HEK293 (cell line): ENCODE measurements at regions not wholly inside any gene's neighbourhood (a gene's known extent, or its start where the extent isn't known, plus 50 kb on each side); places are given as distances from the start of the nearest gene placed in this dataset.

Experiments
- KLF10 ChIP-seq: fragments of 450-650 bp; IDR thresholded peaks from 2 replicates; pipeline ENCODE4 v1.5.1; 2018; ENCODE audit warnings: missing biosample characterization, mild to moderate bottlenecking, missing genetic modification characterization
- ZBTB1 ChIP-seq: fragments of 450-650 bp; formaldehyde crosslinking; IDR thresholded peaks from 2 replicates; pipeline ENCODE4 v1.5.1; 2016; ENCODE audit warnings: missing biosample characterization, missing genetic modification characterization
- TF ChIP-seq, protein P1 (sequence below): fragments of 450-650 bp; formaldehyde crosslinking; IDR thresholded peaks from 2 replicates; pipeline ENCODE4 v1.5.1; 2016; ENCODE audit warnings: missing biosample characterization, missing genetic modification characterization
- TF ChIP-seq, protein P2 (sequence below): fragments of 450-650 bp; formaldehyde crosslinking; IDR thresholded peaks from 2 replicates; pipeline ENCODE4 v1.5.1; 2016; ENCODE audit warnings: missing biosample characterization, missing genetic modification characterization, low read depth

DNA sequence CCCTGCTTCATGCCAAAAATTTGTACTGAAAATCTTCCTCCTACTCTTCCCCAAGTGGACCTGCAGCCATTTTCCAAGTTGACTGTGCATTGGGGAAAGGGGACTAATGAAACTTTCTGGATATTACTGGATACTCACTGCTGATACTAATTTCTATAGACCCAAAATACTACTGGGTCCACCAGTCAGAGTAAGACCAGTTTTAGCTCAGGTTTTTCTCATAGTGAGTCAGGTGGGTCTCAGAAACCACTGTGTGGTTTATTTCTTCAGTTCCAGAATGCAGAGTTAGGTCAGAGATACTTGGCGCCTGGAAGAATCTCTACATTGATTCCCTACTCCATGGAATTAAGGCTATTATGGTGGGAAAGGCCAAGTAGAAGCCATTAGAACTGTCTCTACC lies 274.8 kb upstream of the SYNCRIP start:
- TF ChIP-seq KLF10 (tag by site-specific recombination) (no peak), ZBTB1 (tag by site-specific recombination) (no peak)
- TF ChIP-seq, protein P1, sequence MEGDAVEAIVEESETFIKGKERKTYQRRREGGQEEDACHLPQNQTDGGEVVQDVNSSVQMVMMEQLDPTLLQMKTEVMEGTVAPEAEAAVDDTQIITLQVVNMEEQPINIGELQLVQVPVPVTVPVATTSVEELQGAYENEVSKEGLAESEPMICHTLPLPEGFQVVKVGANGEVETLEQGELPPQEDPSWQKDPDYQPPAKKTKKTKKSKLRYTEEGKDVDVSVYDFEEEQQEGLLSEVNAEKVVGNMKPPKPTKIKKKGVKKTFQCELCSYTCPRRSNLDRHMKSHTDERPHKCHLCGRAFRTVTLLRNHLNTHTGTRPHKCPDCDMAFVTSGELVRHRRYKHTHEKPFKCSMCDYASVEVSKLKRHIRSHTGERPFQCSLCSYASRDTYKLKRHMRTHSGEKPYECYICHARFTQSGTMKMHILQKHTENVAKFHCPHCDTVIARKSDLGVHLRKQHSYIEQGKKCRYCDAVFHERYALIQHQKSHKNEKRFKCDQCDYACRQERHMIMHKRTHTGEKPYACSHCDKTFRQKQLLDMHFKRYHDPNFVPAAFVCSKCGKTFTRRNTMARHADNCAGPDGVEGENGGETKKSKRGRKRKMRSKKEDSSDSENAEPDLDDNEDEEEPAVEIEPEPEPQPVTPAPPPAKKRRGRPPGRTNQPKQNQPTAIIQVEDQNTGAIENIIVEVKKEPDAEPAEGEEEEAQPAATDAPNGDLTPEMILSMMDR: no peak
- TF ChIP-seq, protein P2, sequence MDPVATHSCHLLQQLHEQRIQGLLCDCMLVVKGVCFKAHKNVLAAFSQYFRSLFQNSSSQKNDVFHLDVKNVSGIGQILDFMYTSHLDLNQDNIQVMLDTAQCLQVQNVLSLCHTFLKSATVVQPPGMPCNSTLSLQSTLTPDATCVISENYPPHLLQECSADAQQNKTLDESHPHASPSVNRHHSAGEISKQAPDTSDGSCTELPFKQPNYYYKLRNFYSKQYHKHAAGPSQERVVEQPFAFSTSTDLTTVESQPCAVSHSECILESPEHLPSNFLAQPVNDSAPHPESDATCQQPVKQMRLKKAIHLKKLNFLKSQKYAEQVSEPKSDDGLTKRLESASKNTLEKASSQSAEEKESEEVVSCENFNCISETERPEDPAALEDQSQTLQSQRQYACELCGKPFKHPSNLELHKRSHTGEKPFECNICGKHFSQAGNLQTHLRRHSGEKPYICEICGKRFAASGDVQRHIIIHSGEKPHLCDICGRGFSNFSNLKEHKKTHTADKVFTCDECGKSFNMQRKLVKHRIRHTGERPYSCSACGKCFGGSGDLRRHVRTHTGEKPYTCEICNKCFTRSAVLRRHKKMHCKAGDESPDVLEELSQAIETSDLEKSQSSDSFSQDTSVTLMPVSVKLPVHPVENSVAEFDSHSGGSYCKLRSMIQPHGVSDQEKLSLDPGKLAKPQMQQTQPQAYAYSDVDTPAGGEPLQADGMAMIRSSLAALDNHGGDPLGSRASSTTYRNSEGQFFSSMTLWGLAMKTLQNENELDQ (tag by site-specific recombination): no peak
